ENCODE measurements at regions not wholly inside any gene's neighbourhood (a gene's known extent, or its start where the extent isn't known, plus 50 kb on each side); places are given as distances from the start of the nearest gene placed in this dataset.

DNA sequence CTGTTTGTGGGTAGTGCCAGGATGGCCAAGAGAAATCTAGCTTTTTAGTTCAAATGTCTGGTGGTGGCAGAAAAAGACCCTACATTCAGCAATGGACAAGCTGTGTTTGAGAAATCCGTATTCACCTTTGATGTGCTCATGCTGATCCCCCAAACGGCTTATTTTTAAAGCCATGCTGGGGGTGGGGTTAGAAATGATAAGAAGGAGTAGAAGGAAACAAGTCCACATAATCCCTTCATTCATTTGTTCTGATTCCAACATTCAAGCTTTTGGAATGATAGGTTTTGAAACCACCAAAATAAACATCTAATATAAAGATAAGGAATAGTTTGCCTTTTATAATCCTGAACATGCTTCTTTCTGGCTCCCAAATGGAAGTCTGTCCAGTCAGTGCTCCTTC, 92.0 kb upstream of the DKK2 start:
- TF ChIP-seq, protein P1, sequence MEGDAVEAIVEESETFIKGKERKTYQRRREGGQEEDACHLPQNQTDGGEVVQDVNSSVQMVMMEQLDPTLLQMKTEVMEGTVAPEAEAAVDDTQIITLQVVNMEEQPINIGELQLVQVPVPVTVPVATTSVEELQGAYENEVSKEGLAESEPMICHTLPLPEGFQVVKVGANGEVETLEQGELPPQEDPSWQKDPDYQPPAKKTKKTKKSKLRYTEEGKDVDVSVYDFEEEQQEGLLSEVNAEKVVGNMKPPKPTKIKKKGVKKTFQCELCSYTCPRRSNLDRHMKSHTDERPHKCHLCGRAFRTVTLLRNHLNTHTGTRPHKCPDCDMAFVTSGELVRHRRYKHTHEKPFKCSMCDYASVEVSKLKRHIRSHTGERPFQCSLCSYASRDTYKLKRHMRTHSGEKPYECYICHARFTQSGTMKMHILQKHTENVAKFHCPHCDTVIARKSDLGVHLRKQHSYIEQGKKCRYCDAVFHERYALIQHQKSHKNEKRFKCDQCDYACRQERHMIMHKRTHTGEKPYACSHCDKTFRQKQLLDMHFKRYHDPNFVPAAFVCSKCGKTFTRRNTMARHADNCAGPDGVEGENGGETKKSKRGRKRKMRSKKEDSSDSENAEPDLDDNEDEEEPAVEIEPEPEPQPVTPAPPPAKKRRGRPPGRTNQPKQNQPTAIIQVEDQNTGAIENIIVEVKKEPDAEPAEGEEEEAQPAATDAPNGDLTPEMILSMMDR (conservative IDR thresholded peaks at IDR 0.05; ENCODE audit: low read length): no peak
- no peak for TF ChIP-seq EZH2phosphoT487 (IDR thresholded peaks at IDR 0.05; ENCODE audit: borderline replicate concordance)
- Histone ChIP-seq H3K4me2 (ENCODE audit: low read depth, low read length, poor library complexity, severe bottlenecking) (no peak overlapping the region), H4K20me1 (ENCODE audit: insufficient read depth, low read length, poor library complexity, severe bottlenecking) (no peaks in the 10 kb centered on the region)

DNA sequence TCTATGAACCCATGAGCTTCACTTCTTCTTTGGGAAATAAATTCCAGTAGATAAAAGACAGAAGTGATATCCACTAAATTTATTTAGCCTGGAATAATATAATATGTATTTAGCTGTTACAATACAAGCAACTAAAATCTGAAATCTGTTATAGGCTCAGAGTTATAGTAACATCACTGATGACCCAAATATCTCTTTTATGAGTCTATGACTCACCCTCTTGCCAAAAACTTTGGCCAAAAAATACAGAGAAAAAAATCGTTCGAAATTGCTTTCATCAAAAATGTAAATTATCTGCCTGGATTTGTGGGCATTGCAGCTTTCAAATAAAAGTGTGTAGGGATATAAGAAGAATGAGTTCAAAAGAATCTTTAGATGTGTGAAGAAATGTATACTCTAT, 89.4 kb upstream of the DKK2 start:
- Histone ChIP-seq H3K4me1 (ENCODE audit: insufficient read depth, low read length, poor library complexity, severe bottlenecking) (no peaks in the 10 kb centered on the region), H3K4me3 (ENCODE audit: low read length, poor library complexity, severe bottlenecking) (no peak overlapping the region), H3K27me3 (ENCODE audit: insufficient read depth, low read length, poor library complexity, severe bottlenecking) (no peaks in the 10 kb centered on the region), H2AFZ (ENCODE audit: low read length) (no peak overlapping the region), H4K20me1 (ENCODE audit: insufficient read depth, low read length, poor library complexity, severe bottlenecking) (no peaks in the 10 kb centered on the region), H3K9me2 (replicated peaks; ENCODE audit: low read depth, low read length) (no peaks in the 10 kb centered on the region), H3F3A (ENCODE audit: low read depth) (no peaks in the 10 kb centered on the region), H3K79me2 (ENCODE audit: insufficient read depth, low read length) (no peaks in the 10 kb centered on the region), H3K9me3 (ENCODE audit: insufficient read depth, low read depth, low read length) (no peaks in the 10 kb centered on the region), H3K4me2 (ENCODE audit: low read depth, low read length, poor library complexity, severe bottlenecking) (no peak overlapping the region), H3K9ac (ENCODE audit: low read depth, low read length, poor library complexity, severe bottlenecking) (no peak overlapping the region), H3K36me3 (ENCODE audit: insufficient read depth, low read length) (no peaks in the 10 kb centered on the region)
- TF ChIP-seq, protein P1 (conservative IDR thresholded peaks at IDR 0.05; ENCODE audit: low read length): no peak
- no peak for TF ChIP-seq EZH2phosphoT487 (IDR thresholded peaks at IDR 0.05; ENCODE audit: borderline replicate concordance)

More for the DNA sequence above, 92.0 kb upstream of the DKK2 start:
- H3K79me2 ChIP-seq (ENCODE audit: insufficient read depth, low read length): no peaks in the 10 kb centered on the region
- H3K9ac ChIP-seq (ENCODE audit: low read depth, low read length, poor library complexity, severe bottlenecking): no peak overlapping the region
- no peaks in the 10 kb centered on the region for H3K9me3 ChIP-seq (ENCODE audit: insufficient read depth, low read depth, low read length)
- H3K4me3 ChIP-seq (ENCODE audit: low read length, poor library complexity, severe bottlenecking): no peak overlapping the region
- H3K4me1 ChIP-seq (ENCODE audit: insufficient read depth, low read length, poor library complexity, severe bottlenecking): no peaks in the 10 kb centered on the region
- no peaks in the 10 kb centered on the region for H3K36me3 ChIP-seq (ENCODE audit: insufficient read depth, low read length)
- H2AFZ ChIP-seq (ENCODE audit: low read length): no peak overlapping the region
- H3K9me2 ChIP-seq (replicated peaks; ENCODE audit: low read depth, low read length): no peaks in the 10 kb centered on the region
- no peaks in the 10 kb centered on the region for H3F3A ChIP-seq (ENCODE audit: low read depth)
- no peaks in the 10 kb centered on the region for H3K27me3 ChIP-seq (ENCODE audit: insufficient read depth, low read length, poor library complexity, severe bottlenecking)

DNA sequence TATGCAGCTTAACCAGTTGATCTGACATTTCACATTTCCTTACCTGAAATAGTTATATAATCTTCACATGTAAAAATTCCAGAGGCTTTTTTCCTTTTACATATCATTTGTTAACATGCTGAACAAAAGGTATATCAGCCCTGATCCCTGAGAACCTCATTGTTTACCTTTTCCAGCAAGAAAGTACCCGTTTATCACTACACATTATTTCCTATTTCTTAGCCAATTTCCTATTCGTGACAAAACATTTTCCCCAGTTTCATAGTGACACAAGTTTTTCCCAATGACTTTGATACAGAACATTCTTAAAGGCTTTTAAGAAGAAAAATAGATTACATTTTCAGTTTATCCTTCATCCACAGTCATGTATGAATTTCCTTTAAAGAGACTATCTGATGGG, 86.6 kb upstream of the DKK2 start:
- H3K27me3 ChIP-seq (ENCODE audit: insufficient read depth, low read length, poor library complexity, severe bottlenecking): no peaks in the 10 kb centered on the region
- no peaks in the 10 kb centered on the region for H3K36me3 ChIP-seq (ENCODE audit: insufficient read depth, low read length)
- no peak overlapping the region for H3K4me3 ChIP-seq (ENCODE audit: low read length, poor library complexity, severe bottlenecking)
- H3K9ac ChIP-seq (ENCODE audit: low read depth, low read length, poor library complexity, severe bottlenecking): no peak overlapping the region
- no peaks in the 10 kb centered on the region for H3K9me3 ChIP-seq (ENCODE audit: insufficient read depth, low read depth, low read length)
- H2AFZ ChIP-seq (ENCODE audit: low read length): no peak overlapping the region
- no peak for TF ChIP-seq EZH2phosphoT487 (IDR thresholded peaks at IDR 0.05; ENCODE audit: borderline replicate concordance)
- TF ChIP-seq, protein P1 (conservative IDR thresholded peaks at IDR 0.05; ENCODE audit: low read length): no peak
- no peaks in the 10 kb centered on the region for H3K9me2 ChIP-seq (replicated peaks; ENCODE audit: low read depth, low read length)
- H4K20me1 ChIP-seq (ENCODE audit: insufficient read depth, low read length, poor library complexity, severe bottlenecking): no peaks in the 10 kb centered on the region
- no peaks in the 10 kb centered on the region for H3F3A ChIP-seq (ENCODE audit: low read depth)
- H3K4me2 ChIP-seq (ENCODE audit: low read depth, low read length, poor library complexity, severe bottlenecking): no peak overlapping the region
- H3K79me2 ChIP-seq (ENCODE audit: insufficient read depth, low read length): no peaks in the 10 kb centered on the region
- H3K4me1 ChIP-seq (ENCODE audit: insufficient read depth, low read length, poor library complexity, severe bottlenecking): no peaks in the 10 kb centered on the region

Data from Loucy (cell line).